ENCODE measurements at regions not wholly inside any gene's neighbourhood (a gene's known extent, or its start where the extent isn't known, plus 50 kb on each side); places are given as distances from the start of the nearest gene placed in this dataset.

DNA sequence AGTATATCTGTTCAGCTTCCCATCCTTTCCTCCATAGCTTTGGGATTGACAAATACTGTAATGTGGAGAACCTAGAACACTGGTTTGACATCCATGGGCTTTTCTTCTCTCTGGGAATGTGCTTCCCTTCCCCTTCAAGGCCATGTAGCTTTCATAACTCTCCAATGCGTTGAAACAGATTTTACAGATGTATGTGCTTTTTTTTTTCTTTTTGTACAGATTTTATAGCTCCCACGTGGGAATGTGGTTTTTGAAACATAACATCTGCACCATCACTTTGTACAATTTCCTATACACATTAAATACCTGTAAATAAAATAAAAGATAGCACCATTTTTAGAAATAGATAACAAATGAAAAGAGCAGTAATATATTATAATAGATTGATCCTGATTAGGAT is 138.5 kb upstream of the TMPRSS15 start:
- TF ChIP-seq, protein P1, sequence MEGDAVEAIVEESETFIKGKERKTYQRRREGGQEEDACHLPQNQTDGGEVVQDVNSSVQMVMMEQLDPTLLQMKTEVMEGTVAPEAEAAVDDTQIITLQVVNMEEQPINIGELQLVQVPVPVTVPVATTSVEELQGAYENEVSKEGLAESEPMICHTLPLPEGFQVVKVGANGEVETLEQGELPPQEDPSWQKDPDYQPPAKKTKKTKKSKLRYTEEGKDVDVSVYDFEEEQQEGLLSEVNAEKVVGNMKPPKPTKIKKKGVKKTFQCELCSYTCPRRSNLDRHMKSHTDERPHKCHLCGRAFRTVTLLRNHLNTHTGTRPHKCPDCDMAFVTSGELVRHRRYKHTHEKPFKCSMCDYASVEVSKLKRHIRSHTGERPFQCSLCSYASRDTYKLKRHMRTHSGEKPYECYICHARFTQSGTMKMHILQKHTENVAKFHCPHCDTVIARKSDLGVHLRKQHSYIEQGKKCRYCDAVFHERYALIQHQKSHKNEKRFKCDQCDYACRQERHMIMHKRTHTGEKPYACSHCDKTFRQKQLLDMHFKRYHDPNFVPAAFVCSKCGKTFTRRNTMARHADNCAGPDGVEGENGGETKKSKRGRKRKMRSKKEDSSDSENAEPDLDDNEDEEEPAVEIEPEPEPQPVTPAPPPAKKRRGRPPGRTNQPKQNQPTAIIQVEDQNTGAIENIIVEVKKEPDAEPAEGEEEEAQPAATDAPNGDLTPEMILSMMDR (IDR thresholded peaks at IDR 0.05), result no peak
- TF ChIP-seq POLR2AphosphoS5 (IDR thresholded peaks at IDR 0.05), result no peak
- no peak for TF ChIP-seq POLR2A (IDR thresholded peaks at IDR 0.05)
